ENCODE measurements at regions not wholly inside any gene's neighbourhood (a gene's known extent, or its start where the extent isn't known, plus 50 kb on each side); places are given as distances from the start of the nearest gene placed in this dataset.

DNA sequence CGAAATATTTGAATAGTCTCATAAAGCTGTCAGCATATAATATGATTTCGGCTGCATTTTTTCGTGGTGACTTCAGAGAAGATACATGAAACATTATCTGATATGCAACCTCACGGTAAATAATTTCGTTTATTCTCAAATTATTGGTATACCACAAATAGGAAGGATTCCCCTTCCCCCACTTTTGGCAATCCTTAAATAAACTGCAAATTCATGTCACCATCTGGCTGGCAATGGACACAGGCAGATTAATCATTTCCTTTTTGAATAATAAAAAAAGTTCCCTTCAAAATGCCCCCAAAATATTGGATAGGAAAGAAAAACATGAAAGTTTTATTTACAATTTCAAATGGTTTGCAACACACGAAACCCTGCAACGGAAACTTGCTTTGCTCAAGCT, 234.5 kb upstream of the MEOX2 start:
- no peaks in the 10 kb centered on the region for H3K27me3 ChIP-seq (ENCODE audit: control insufficient read depth, insufficient read depth, low read length)
- no peak overlapping the region for H3K4me3 ChIP-seq (ENCODE audit: low read depth in 2 of 2, low read length in 2 of 2)
- ChIA-PET CTCF (interaction anchor here (0.6 kb wide), 1 partner anchor 221 kb away, joined by 7 read pairs; no protein-coding TSS in a partner anchor), POLR2A (no interaction called here)
- in situ Hi-C loops (cut with HindIII; ENCODE audit: low pct_unique_long_range_greater_than_20kb, low sequenced_read_pairs): no loop called here
- H3K9me3 ChIP-seq (ENCODE audit: control insufficient read depth, insufficient read depth, low read depth, low read length): no peaks in the 10 kb centered on the region
- H3K4me1 ChIP-seq (ENCODE audit: control insufficient read depth, insufficient read depth, low read length): no peaks in the 10 kb centered on the region
- no peak overlapping the region for H3K27ac ChIP-seq (ENCODE audit: low read length)
- H3K36me3 ChIP-seq (ENCODE audit: control insufficient read depth, insufficient read depth, low read length): no peaks in the 10 kb centered on the region
- ATAC-seq: no peak
- TF ChIP-seq, protein P1, sequence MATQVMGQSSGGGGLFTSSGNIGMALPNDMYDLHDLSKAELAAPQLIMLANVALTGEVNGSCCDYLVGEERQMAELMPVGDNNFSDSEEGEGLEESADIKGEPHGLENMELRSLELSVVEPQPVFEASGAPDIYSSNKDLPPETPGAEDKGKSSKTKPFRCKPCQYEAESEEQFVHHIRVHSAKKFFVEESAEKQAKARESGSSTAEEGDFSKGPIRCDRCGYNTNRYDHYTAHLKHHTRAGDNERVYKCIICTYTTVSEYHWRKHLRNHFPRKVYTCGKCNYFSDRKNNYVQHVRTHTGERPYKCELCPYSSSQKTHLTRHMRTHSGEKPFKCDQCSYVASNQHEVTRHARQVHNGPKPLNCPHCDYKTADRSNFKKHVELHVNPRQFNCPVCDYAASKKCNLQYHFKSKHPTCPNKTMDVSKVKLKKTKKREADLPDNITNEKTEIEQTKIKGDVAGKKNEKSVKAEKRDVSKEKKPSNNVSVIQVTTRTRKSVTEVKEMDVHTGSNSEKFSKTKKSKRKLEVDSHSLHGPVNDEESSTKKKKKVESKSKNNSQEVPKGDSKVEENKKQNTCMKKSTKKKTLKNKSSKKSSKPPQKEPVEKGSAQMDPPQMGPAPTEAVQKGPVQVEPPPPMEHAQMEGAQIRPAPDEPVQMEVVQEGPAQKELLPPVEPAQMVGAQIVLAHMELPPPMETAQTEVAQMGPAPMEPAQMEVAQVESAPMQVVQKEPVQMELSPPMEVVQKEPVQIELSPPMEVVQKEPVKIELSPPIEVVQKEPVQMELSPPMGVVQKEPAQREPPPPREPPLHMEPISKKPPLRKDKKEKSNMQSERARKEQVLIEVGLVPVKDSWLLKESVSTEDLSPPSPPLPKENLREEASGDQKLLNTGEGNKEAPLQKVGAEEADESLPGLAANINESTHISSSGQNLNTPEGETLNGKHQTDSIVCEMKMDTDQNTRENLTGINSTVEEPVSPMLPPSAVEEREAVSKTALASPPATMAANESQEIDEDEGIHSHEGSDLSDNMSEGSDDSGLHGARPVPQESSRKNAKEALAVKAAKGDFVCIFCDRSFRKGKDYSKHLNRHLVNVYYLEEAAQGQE (IDR thresholded peaks at IDR 0.05; ENCODE audit: insufficient read depth in 1 of 2, low read depth in 2 of 2, low read length in 1 of 2): no peak
- TF ChIP-seq POLR2AphosphoS5 (IDR thresholded peaks at IDR 0.05; ENCODE audit: low read depth, low read length) (no peak), TCF7L2 (IDR thresholded peaks at IDR 0.05; ENCODE audit: low read depth, low read length) (no peak)
- TF ChIP-seq, protein P2, sequence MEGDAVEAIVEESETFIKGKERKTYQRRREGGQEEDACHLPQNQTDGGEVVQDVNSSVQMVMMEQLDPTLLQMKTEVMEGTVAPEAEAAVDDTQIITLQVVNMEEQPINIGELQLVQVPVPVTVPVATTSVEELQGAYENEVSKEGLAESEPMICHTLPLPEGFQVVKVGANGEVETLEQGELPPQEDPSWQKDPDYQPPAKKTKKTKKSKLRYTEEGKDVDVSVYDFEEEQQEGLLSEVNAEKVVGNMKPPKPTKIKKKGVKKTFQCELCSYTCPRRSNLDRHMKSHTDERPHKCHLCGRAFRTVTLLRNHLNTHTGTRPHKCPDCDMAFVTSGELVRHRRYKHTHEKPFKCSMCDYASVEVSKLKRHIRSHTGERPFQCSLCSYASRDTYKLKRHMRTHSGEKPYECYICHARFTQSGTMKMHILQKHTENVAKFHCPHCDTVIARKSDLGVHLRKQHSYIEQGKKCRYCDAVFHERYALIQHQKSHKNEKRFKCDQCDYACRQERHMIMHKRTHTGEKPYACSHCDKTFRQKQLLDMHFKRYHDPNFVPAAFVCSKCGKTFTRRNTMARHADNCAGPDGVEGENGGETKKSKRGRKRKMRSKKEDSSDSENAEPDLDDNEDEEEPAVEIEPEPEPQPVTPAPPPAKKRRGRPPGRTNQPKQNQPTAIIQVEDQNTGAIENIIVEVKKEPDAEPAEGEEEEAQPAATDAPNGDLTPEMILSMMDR (IDR thresholded peaks at IDR 0.05): no peak
- intact Hi-C loops (cut with micrococcal nuclease; ENCODE audit: unreplicated experiment): no loop called here
- BruUV-seq (replicated peaks): no TSS peak
- DNase-seq (ENCODE audit: low read depth, low spot score): no peak

DNA sequence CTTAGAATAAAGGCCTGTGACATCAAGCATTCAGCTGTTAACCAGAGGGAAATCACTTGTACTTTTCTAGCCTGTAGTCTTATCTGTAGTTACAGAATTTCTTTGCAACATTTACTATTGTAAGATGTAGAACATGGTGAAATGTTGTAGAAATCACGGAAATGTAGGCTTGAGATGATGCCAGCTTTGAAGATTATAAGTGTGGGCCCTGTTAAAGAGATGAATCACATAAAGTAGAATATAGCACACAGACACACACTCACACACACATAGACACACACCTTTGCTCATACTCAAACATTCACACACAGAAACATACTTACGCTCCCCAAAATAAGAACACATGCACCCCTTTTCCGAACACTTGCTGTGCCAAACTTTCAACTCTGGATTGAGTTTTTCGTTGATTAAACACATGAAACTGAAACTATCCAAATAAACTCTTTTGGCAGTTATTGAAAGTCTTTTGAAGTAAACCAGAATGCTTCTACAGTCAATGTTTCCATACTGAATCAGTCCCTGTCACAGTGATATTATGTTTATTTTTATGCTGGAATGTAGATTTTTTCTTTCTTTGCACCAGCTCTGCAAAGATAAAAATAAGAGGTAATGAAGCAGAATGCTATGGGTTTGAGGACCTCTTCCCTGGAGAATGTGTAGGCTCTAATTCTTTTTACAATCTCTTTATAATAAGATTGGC, 230.3 kb upstream of the MEOX2 start:
- POLR2A ChIA-PET: no interaction called here
- no peak for ATAC-seq
- TF ChIP-seq, protein P1 (IDR thresholded peaks at IDR 0.05; ENCODE audit: insufficient read depth in 1 of 2, low read depth in 2 of 2, low read length in 1 of 2): no peak
- TF ChIP-seq TCF7L2 (IDR thresholded peaks at IDR 0.05; ENCODE audit: low read depth, low read length): no peak
- TF ChIP-seq, protein P2 (IDR thresholded peaks at IDR 0.05): no peak
- no peak for TF ChIP-seq SIN3A (IDR thresholded peaks at IDR 0.05; ENCODE audit: borderline replicate concordance, insufficient read depth, low read depth, low read length)
- no peak for TF ChIP-seq POLR2AphosphoS5 (IDR thresholded peaks at IDR 0.05; ENCODE audit: low read depth, low read length)
- Histone ChIP-seq H3K27me3 (ENCODE audit: control insufficient read depth, insufficient read depth, low read length) (no peaks in the 10 kb centered on the region), H3K9me3 (ENCODE audit: control insufficient read depth, insufficient read depth, low read depth, low read length) (no peaks in the 10 kb centered on the region), H3K4me3 (ENCODE audit: low read depth in 2 of 2, low read length in 2 of 2) (no peak overlapping the region), H3K4me1 (ENCODE audit: control insufficient read depth, insufficient read depth, low read length) (no peaks in the 10 kb centered on the region), H3K27ac (ENCODE audit: low read length) (no peak overlapping the region), H3K36me3 (ENCODE audit: control insufficient read depth, insufficient read depth, low read length) (no peaks in the 10 kb centered on the region)
- intact Hi-C loops (cut with micrococcal nuclease; ENCODE audit: unreplicated experiment): no loop called here
- BruUV-seq (replicated peaks): no TSS peak
- in situ Hi-C loops (cut with HindIII; ENCODE audit: low pct_unique_long_range_greater_than_20kb, low sequenced_read_pairs): no loop called here
- CTCF ChIA-PET: no interaction called here
- no peak for DNase-seq (ENCODE audit: low read depth, low spot score)

Data from Panc1 (cell line).